ENCODE measurements at regions not wholly inside any gene's neighbourhood (a gene's known extent, or its start where the extent isn't known, plus 50 kb on each side); places are given as distances from the start of the nearest gene placed in this dataset.

GRCh38 chr6:79377888-79378348 lies 143.4 kb upstream of the HMGN3 start:
- TF ChIP-seq CTCF (IDR thresholded peaks at IDR 0.05) = no peak
- no peak for TF ChIP-seq POLR2A (IDR thresholded peaks at IDR 0.05)
- TF ChIP-seq POLR2AphosphoS5 (IDR thresholded peaks at IDR 0.05) = no peak

Measured in breast epithelium (tissue), 3 donors.